NB4 (cell line): ENCODE measurements at regions not wholly inside any gene's neighbourhood (a gene's known extent, or its start where the extent isn't known, plus 50 kb on each side); places are given as distances from the start of the nearest gene placed in this dataset.

Experiments used
- MYC ChIP-seq: IDR thresholded peaks from 2 replicates; pipeline ENCODE4 v1.6.1; 2011; ENCODE audit warnings: low read depth, low read length
- POLR2A ChIP-seq: IDR thresholded peaks from 2 replicates; pipeline ENCODE4 v1.6.1; 2011; ENCODE audit warnings: mild to moderate bottlenecking; ENCODE audit not compliant: insufficient read length; ENCODE audit errors: extremely low read depth
- TF ChIP-seq, protein P1 (sequence below): IDR thresholded peaks from one replicate; pipeline ENCODE4 v1.5.1; 2012; ENCODE audit warnings: low read depth, low read length

DNA sequence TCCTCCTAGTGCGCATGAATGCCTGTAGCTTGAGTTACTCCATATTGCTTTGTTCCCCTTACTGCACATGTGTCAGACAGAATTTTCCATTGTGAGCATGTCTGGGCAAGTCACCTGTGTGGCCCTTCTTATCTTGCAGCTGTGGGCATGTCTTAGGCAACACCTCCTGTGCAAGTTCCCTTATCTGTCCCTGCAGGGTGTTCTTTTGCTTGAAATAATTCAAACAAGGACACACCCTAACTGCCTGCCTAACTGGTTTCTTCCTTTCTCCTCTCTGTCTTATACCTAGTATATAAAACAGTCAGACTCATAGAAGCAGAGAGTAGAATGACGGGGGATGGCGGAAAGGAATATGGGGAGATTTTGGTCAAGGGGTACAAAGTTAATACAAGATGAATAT, 421.1 kb upstream of the SORCS1 start:
- TF ChIP-seq, protein P1, sequence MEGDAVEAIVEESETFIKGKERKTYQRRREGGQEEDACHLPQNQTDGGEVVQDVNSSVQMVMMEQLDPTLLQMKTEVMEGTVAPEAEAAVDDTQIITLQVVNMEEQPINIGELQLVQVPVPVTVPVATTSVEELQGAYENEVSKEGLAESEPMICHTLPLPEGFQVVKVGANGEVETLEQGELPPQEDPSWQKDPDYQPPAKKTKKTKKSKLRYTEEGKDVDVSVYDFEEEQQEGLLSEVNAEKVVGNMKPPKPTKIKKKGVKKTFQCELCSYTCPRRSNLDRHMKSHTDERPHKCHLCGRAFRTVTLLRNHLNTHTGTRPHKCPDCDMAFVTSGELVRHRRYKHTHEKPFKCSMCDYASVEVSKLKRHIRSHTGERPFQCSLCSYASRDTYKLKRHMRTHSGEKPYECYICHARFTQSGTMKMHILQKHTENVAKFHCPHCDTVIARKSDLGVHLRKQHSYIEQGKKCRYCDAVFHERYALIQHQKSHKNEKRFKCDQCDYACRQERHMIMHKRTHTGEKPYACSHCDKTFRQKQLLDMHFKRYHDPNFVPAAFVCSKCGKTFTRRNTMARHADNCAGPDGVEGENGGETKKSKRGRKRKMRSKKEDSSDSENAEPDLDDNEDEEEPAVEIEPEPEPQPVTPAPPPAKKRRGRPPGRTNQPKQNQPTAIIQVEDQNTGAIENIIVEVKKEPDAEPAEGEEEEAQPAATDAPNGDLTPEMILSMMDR: no peak
- TF ChIP-seq POLR2A: no peak
- TF ChIP-seq MYC: no peak
